ENCODE measurements at regions not wholly inside any gene's neighbourhood (a gene's known extent, or its start where the extent isn't known, plus 50 kb on each side); places are given as distances from the start of the nearest gene placed in this dataset.

DNA sequence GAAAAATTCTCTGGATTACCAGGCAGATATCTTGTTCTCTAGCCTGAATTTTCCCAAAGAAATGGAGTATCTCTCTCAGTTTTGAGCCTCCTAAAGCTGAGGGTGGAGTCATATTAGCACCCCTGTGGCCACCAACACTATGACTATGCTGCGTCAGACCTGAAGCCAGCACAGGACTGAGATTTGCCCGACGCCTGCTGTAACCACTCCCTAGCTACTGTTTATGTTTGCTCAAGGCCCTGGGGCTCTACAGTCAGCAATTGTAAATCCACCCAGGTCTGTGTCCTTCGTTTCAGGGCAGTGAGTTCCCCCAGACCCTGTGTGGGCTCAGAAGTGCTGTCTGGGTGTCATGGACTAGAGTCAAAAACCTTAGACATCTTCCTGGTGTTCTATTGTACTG, 61.4 kb downstream of the ZXDA start:
- H3K27me3 ChIP-seq (ENCODE audit: control insufficient read depth in 3 of 3, insufficient read depth in 3 of 3, low read length in 2 of 3), result no peaks in the 10 kb centered on the region
- TF ChIP-seq, protein P1, sequence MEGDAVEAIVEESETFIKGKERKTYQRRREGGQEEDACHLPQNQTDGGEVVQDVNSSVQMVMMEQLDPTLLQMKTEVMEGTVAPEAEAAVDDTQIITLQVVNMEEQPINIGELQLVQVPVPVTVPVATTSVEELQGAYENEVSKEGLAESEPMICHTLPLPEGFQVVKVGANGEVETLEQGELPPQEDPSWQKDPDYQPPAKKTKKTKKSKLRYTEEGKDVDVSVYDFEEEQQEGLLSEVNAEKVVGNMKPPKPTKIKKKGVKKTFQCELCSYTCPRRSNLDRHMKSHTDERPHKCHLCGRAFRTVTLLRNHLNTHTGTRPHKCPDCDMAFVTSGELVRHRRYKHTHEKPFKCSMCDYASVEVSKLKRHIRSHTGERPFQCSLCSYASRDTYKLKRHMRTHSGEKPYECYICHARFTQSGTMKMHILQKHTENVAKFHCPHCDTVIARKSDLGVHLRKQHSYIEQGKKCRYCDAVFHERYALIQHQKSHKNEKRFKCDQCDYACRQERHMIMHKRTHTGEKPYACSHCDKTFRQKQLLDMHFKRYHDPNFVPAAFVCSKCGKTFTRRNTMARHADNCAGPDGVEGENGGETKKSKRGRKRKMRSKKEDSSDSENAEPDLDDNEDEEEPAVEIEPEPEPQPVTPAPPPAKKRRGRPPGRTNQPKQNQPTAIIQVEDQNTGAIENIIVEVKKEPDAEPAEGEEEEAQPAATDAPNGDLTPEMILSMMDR (IDR thresholded peaks at IDR 0.05; ENCODE audit: control extremely low read depth, extremely low read depth), result no peak
- H3K4me1 ChIP-seq (ENCODE audit: control insufficient read depth in 5 of 5, insufficient read depth in 5 of 5, low read length in 5 of 5), result no peaks in the 10 kb centered on the region
- ATAC-seq (ENCODE audit: insufficient read depth, low FRiP score) (no peak), DNase-seq (no peak)
- 62 to 72% methylated on average over 4 of the region's 4 CpGs for WGBS, 2 donors
- no peak overlapping the region for H3K27ac ChIP-seq (ENCODE audit: low read depth in 1 of 2, low read length in 1 of 2)
- H3K36me3 ChIP-seq (ENCODE audit: control insufficient read depth in 4 of 4, insufficient read depth in 4 of 4, low read length in 4 of 4), result no peaks in the 10 kb centered on the region
- no peak overlapping the region for H3K4me3 ChIP-seq
- peaks cover 0 to 21% (median 9%) of the 10 kb centered on the region in 4 donors for H3K9me3 ChIP-seq (ENCODE audit: control insufficient read depth in 4 of 4, insufficient read depth in 3 of 4, low read length in 3 of 4)
- H3K9ac ChIP-seq (ENCODE audit: insufficient read depth in 1 of 2, low read length in 2 of 2), result no peak overlapping the region

DNA sequence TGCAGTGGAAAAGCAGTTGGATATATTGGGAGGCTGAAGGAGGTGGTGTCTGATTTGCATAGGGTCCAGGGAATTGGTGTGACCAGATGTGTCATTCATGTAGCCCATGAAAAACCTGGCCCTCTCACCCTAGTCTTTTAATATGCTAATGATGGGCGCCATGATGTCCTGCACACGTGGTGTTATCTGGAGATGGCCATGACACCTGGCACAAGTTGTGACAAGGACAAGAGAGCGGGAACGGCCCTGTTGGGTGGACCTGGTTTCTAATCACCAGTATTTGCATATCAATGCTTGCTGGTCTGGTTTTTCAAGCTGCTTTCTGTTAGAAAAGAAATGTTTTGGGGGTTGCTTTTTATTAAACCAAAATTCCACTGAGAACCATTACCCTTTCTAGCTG, 87.4 kb downstream of the ZXDA start:
- H3K27me3 ChIP-seq (ENCODE audit: control insufficient read depth in 3 of 3, insufficient read depth in 3 of 3, low read length in 2 of 3), result no peaks in the 10 kb centered on the region
- no peaks in the 10 kb centered on the region for H3K36me3 ChIP-seq (ENCODE audit: control insufficient read depth in 4 of 4, insufficient read depth in 4 of 4, low read length in 4 of 4)
- no peak overlapping the region for H3K4me3 ChIP-seq
- WGBS, 2 donors, result 45 to 56% methylated on average over 4 of the region's 4 CpGs
- TF ChIP-seq, protein P1 (IDR thresholded peaks at IDR 0.05; ENCODE audit: control extremely low read depth, extremely low read depth), result no peak
- ATAC-seq (ENCODE audit: insufficient read depth, low FRiP score), result no peak
- H3K27ac ChIP-seq (ENCODE audit: low read depth in 1 of 2, low read length in 1 of 2), result no peak overlapping the region
- no peaks in the 10 kb centered on the region for H3K9me3 ChIP-seq (ENCODE audit: control insufficient read depth in 4 of 4, insufficient read depth in 3 of 4, low read length in 3 of 4)
- no peak overlapping the region for H3K9ac ChIP-seq (ENCODE audit: insufficient read depth in 1 of 2, low read length in 2 of 2)
- DNase-seq, result no peak
- no peaks in the 10 kb centered on the region for H3K4me1 ChIP-seq (ENCODE audit: control insufficient read depth in 5 of 5, insufficient read depth in 5 of 5, low read length in 5 of 5)

DNA sequence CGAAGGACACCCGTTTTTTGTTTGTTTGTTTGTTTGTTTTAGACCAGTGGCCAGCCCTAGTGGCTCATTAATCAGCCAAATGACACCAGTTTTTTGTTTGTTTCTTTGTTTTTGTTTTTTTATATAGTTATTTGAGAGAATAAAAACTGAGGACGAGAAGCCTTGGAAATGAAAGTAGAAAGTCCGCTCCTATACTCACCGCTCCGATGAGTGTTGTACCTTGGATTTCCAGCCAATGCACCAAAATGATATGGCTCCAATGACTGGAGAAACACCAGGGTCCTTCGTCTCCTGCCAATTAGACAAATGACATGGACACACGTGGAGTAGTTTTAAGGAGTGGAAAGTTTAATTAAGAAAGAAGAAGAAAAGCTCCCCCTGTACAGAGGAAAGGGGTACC, 87.9 kb downstream of the ZXDA start:
- DNase-seq (no peak), ATAC-seq (ENCODE audit: insufficient read depth, low FRiP score) (no peak)
- Histone ChIP-seq H3K9me3 (ENCODE audit: control insufficient read depth in 4 of 4, insufficient read depth in 3 of 4, low read length in 3 of 4) (no peaks in the 10 kb centered on the region), H3K36me3 (ENCODE audit: control insufficient read depth in 4 of 4, insufficient read depth in 4 of 4, low read length in 4 of 4) (no peaks in the 10 kb centered on the region), H3K4me1 (ENCODE audit: control insufficient read depth in 5 of 5, insufficient read depth in 5 of 5, low read length in 5 of 5) (no peaks in the 10 kb centered on the region), H3K9ac (ENCODE audit: insufficient read depth in 1 of 2, low read length in 2 of 2) (no peak overlapping the region), H3K4me3 (no peak overlapping the region), H3K27ac (ENCODE audit: low read depth in 1 of 2, low read length in 1 of 2) (no peak overlapping the region), H3K27me3 (ENCODE audit: control insufficient read depth in 3 of 3, insufficient read depth in 3 of 3, low read length in 2 of 3) (no peaks in the 10 kb centered on the region)
- 54 to 75% methylated on average over 8 of the region's 8 CpGs for WGBS, 2 donors
- TF ChIP-seq, protein P1 (IDR thresholded peaks at IDR 0.05; ENCODE audit: control extremely low read depth, extremely low read depth), result no peak

DNA sequence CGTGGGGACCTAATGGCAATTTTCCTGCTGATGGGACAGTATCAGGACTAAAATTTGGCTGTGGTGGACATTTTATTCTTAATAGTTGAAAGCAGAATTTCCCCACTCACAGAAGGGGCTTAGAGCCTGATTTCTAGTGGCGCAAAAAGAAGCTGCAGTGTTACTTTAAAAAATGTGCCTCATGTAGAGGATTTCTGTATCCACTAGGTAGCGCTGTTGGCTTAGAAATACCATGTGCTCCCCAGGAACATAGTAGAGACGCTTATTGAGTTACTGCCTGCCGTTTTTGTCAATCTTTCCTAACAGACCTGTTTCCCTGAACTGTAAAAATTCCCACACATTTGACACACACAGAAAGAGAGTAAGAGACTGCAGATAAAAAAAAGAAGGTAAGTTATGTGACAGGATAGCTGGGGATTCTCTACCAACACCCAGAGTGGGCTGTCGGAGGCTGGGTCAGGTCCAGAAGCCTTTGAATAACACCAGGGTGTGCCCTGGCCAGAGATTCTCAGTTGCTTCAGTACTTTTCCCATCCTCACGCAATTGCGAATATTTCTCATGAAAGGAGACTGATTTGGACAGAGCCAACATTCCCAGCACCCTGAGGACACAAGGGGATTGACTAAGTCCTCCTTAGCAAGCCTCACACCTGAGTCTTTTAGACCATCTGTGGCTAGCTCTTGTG, 88.4 kb downstream of the ZXDA start:
- TF ChIP-seq, protein P1 (IDR thresholded peaks at IDR 0.05; ENCODE audit: control extremely low read depth, extremely low read depth), result peak; percentile 63
- H3K27ac ChIP-seq (ENCODE audit: low read depth in 1 of 2, low read length in 1 of 2), result no peak overlapping the region
- H3K4me1 ChIP-seq (ENCODE audit: control insufficient read depth in 5 of 5, insufficient read depth in 5 of 5, low read length in 5 of 5), result no peaks in the 10 kb centered on the region
- H3K9me3 ChIP-seq (ENCODE audit: control insufficient read depth in 4 of 4, insufficient read depth in 3 of 4, low read length in 3 of 4), result no peaks in the 10 kb centered on the region
- H3K36me3 ChIP-seq (ENCODE audit: control insufficient read depth in 4 of 4, insufficient read depth in 4 of 4, low read length in 4 of 4), result no peaks in the 10 kb centered on the region
- no peak overlapping the region for H3K4me3 ChIP-seq
- no peaks in the 10 kb centered on the region for H3K27me3 ChIP-seq (ENCODE audit: control insufficient read depth in 3 of 3, insufficient read depth in 3 of 3, low read length in 2 of 3)
- peak; percentile 75 for ATAC-seq (ENCODE audit: insufficient read depth, low FRiP score)
- peak in 2 of 3 donors; percentile 54 to 71 for DNase-seq
- 26 to 28% methylated on average over 8 of the region's 8 CpGs for WGBS, 2 donors
- H3K9ac ChIP-seq (ENCODE audit: insufficient read depth in 1 of 2, low read length in 2 of 2), result no peak overlapping the region
